KMS-11 (cell line): ENCODE measurements at regions not wholly inside any gene's neighbourhood (a gene's known extent, or its start where the extent isn't known, plus 50 kb on each side); places are given as distances from the start of the nearest gene placed in this dataset.

ENCODE experiments used
- H2AFZ ChIP-seq: fragments of 200-600 bp; sonication (generic); 2 replicates; pipeline ENCODE4 v1.6.1; 2016; ENCODE audit warnings: antibody characterized with exemption, mixed run types, low read depth
- H3K27ac ChIP-seq: fragments of 200-600 bp; sonication (generic); 2 replicates; pipeline ENCODE4 v1.6.1; 2016; ENCODE audit warnings: mild to moderate bottlenecking, mixed run types
- H3K27me3 ChIP-seq: fragments of 200-600 bp; sonication (generic); 2 replicates; pipeline ENCODE4 v1.6.1; 2017; ENCODE audit warnings: mild to moderate bottlenecking, low read depth, mixed run types, moderate library complexity; ENCODE audit not compliant: insufficient read depth
- H3K36me3 ChIP-seq: fragments of 200-600 bp; sonication (generic); 2 replicates; pipeline ENCODE4 v1.6.1; 2017; ENCODE audit warnings: mild to moderate bottlenecking, mixed run types; ENCODE audit not compliant: insufficient read depth
- H3K4me1 ChIP-seq: fragments of 200-600 bp; sonication (generic); 2 replicates; pipeline ENCODE4 v1.6.1; 2016; ENCODE audit warnings: mild to moderate bottlenecking, low read depth, mixed run types; ENCODE audit not compliant: poor library complexity, severe bottlenecking
- H3K4me2 ChIP-seq: fragments of 200-600 bp; sonication (generic); 2 replicates; pipeline ENCODE4 v1.7.0; 2016; ENCODE audit warnings: mild to moderate bottlenecking, mixed run types
- H3K4me3 ChIP-seq: fragments of 200-600 bp; sonication (generic); IDR thresholded peaks from 2 replicates; pipeline ENCODE4 v1.6.1; 2017; ENCODE audit warnings: low read depth, low read length, mixed read lengths; ENCODE audit not compliant: insufficient read depth
- H3K79me2 ChIP-seq: fragments of 200-600 bp; sonication (generic); 2 replicates; pipeline ENCODE4 v1.6.1; 2016; ENCODE audit warnings: low read depth, mixed run types; ENCODE audit not compliant: insufficient read depth
- H3K9ac ChIP-seq: fragments of 200-600 bp; sonication (generic); 2 replicates; pipeline ENCODE4 v1.6.1; 2016; ENCODE audit warnings: mild to moderate bottlenecking, mixed run types
- H4K20me1 ChIP-seq: fragments of 200-600 bp; sonication (generic); 2 replicates; pipeline ENCODE4 v1.6.1; 2016; ENCODE audit warnings: mild to moderate bottlenecking, mixed run types; ENCODE audit not compliant: insufficient read depth
- CTCF ChIP-seq: fragments of 200-600 bp; sonication (generic); conservative IDR thresholded peaks from 2 replicates; pipeline ENCODE4 v1.6.1; 2017; ENCODE audit warnings: low read depth, mild to moderate bottlenecking, antibody characterized with exemption, low read length, moderate library complexity, mixed read lengths

GRCh38 chr13:43994999-43995859 is 115.5 kb downstream of the LACC1 start:
- Histone ChIP-seq H4K20me1 (no peaks in the 10 kb centered on the region), H3K4me1 (no peaks in the 10 kb centered on the region), H3K27me3 (no peaks in the 10 kb centered on the region), H3K4me3 (no peak overlapping the region), H3K36me3 (no peaks in the 10 kb centered on the region), H3K79me2 (no peaks in the 10 kb centered on the region), H3K27ac (no peak overlapping the region), H2AFZ (no peak overlapping the region), H3K9ac (no peak overlapping the region), H3K4me2 (no peak overlapping the region)
- no peak for TF ChIP-seq CTCF

- H3K4me2 ChIP-seq = no peak overlapping the region
- no peak overlapping the region for H3K27ac ChIP-seq
- H3K79me2 ChIP-seq = no peaks in the 10 kb centered on the region
- H3K4me1 ChIP-seq = no peaks in the 10 kb centered on the region
- H3K4me3 ChIP-seq = no peak overlapping the region
- no peaks in the 10 kb centered on the region for H3K27me3 ChIP-seq
- H2AFZ ChIP-seq = no peak overlapping the region
- TF ChIP-seq CTCF = no peak
- H3K9ac ChIP-seq = no peak overlapping the region
- H3K36me3 ChIP-seq = no peaks in the 10 kb centered on the region
- no peaks in the 10 kb centered on the region for H4K20me1 ChIP-seq
Observed at GRCh38 chr13:43996221-43996620, 116.5 kb downstream of the LACC1 start.

GRCh38 chr13:44003481-44003880 is 123.8 kb downstream of the LACC1 start:
- Histone ChIP-seq H2AFZ (no peak overlapping the region), H3K27me3 (no peaks in the 10 kb centered on the region), H3K9ac (no peak overlapping the region), H3K27ac (no peak overlapping the region), H3K79me2 (no peaks in the 10 kb centered on the region), H3K4me1 (no peaks in the 10 kb centered on the region), H4K20me1 (no peaks in the 10 kb centered on the region), H3K4me3 (no peak overlapping the region), H3K4me2 (no peak overlapping the region), H3K36me3 (no peaks in the 10 kb centered on the region)
- TF ChIP-seq CTCF = no peak

- Histone ChIP-seq H2AFZ (no peak overlapping the region), H4K20me1 (no peaks in the 10 kb centered on the region), H3K9ac (no peak overlapping the region), H3K27ac (no peak overlapping the region), H3K27me3 (no peaks in the 10 kb centered on the region), H3K36me3 (no peaks in the 10 kb centered on the region), H3K79me2 (no peaks in the 10 kb centered on the region), H3K4me2 (no peak overlapping the region), H3K4me3 (no peak overlapping the region), H3K4me1 (no peaks in the 10 kb centered on the region)
- TF ChIP-seq CTCF = no peak
Observed at GRCh38 chr13:44004878-44005277, 125.2 kb downstream of the LACC1 start.
